ENCODE measurements at regions not wholly inside any gene's neighbourhood (a gene's known extent, or its start where the extent isn't known, plus 50 kb on each side); places are given as distances from the start of the nearest gene placed in this dataset.

DNA sequence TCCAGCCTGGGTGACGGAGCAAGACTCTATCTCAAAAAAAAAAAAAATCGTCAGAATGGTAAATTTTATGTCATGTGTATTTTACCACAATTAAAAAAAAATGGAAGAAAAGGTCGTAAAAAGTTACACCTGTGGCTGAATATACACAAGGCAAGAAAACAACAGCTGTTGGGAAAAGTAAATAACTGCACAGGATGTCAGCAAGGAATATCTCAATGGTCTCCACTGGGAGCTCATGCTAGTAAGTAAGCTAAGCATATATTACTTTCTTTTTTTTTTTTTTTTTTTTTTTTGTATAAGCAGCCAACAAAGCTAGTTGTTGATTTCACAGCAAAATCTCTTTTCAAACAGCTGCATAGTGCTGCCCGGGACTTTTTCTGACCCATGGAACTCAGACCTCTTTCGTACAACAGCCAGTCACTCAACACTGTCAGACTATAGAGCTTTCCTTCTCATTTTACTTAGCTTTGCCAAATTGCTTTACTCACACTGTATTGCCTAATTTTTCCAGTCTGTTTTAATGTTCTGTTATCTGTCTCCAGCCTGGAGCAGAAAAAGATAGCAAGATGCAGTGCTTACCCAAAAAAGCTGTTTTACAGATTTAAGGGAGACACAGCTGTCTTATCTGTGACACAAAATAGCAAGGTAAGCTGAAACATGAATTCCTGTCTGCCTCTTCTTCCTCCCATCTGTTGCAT lies 175.9 kb downstream of the ENC1 start:
- TF ChIP-seq, protein P1, sequence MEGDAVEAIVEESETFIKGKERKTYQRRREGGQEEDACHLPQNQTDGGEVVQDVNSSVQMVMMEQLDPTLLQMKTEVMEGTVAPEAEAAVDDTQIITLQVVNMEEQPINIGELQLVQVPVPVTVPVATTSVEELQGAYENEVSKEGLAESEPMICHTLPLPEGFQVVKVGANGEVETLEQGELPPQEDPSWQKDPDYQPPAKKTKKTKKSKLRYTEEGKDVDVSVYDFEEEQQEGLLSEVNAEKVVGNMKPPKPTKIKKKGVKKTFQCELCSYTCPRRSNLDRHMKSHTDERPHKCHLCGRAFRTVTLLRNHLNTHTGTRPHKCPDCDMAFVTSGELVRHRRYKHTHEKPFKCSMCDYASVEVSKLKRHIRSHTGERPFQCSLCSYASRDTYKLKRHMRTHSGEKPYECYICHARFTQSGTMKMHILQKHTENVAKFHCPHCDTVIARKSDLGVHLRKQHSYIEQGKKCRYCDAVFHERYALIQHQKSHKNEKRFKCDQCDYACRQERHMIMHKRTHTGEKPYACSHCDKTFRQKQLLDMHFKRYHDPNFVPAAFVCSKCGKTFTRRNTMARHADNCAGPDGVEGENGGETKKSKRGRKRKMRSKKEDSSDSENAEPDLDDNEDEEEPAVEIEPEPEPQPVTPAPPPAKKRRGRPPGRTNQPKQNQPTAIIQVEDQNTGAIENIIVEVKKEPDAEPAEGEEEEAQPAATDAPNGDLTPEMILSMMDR (conservative IDR thresholded peaks at IDR 0.05; ENCODE audit: low read depth, low read length), result no peak
- no peak for TF ChIP-seq EZH2phosphoT487 (IDR thresholded peaks at IDR 0.05; ENCODE audit: borderline replicate concordance, low read length)
- TF ChIP-seq EZH2 (IDR thresholded peaks at IDR 0.05; ENCODE audit: low read length, unreplicated experiment), result no peak
